ENCODE measurements at regions not wholly inside any gene's neighbourhood (a gene's known extent, or its start where the extent isn't known, plus 50 kb on each side); places are given as distances from the start of the nearest gene placed in this dataset.

GRCh38 chr6:104608101-104608500, 251.6 kb downstream of the HACE1 start:
- Histone ChIP-seq H3K9me3 (ENCODE audit: control insufficient read depth, low read length) (no peaks in the 10 kb centered on the region), H3K4me3 (ENCODE audit: low read length in 2 of 2) (no peak overlapping the region), H3K27me3 (ENCODE audit: control insufficient read depth in 1 of 2, insufficient read depth in 2 of 2, low read length in 1 of 2) (no peaks in the 10 kb centered on the region), H3K4me1 (ENCODE audit: control insufficient read depth in 1 of 2, insufficient read depth in 2 of 2, low read length in 2 of 2) (no peaks in the 10 kb centered on the region), H3K36me3 (ENCODE audit: control insufficient read depth in 1 of 2, insufficient read depth in 2 of 2, low read length in 1 of 2) (no peaks in the 10 kb centered on the region), H3K27ac (ENCODE audit: low read depth in 1 of 2, low read length in 2 of 2) (no peak overlapping the region)
- ATAC-seq (ENCODE audit: low FRiP score) (no peak), DNase-seq (no peak)
- intact Hi-C loops (cut with DNase I): no loop called here
- 87 to 94% methylated on average over 5 of the region's 5 CpGs for WGBS, 2 donors

GRCh38 chr6:104607501-104607900, 252.2 kb downstream of the HACE1 start:
- intact Hi-C loops (cut with DNase I): no loop called here
- Histone ChIP-seq H3K9me3 (ENCODE audit: control insufficient read depth, low read length) (no peaks in the 10 kb centered on the region), H3K27me3 (ENCODE audit: control insufficient read depth in 1 of 2, insufficient read depth in 2 of 2, low read length in 1 of 2) (no peaks in the 10 kb centered on the region), H3K36me3 (ENCODE audit: control insufficient read depth in 1 of 2, insufficient read depth in 2 of 2, low read length in 1 of 2) (no peaks in the 10 kb centered on the region), H3K4me3 (ENCODE audit: low read length in 2 of 2) (no peak overlapping the region), H3K27ac (ENCODE audit: low read depth in 1 of 2, low read length in 2 of 2) (no peak overlapping the region), H3K4me1 (ENCODE audit: control insufficient read depth in 1 of 2, insufficient read depth in 2 of 2, low read length in 2 of 2) (no peaks in the 10 kb centered on the region)
- WGBS, 2 donors: 45 to 60% methylated on average over 1 of the region's 1 CpG
- ATAC-seq (ENCODE audit: low FRiP score) (no peak), DNase-seq (no peak)

GRCh38 chr6:104606361-104606760, 253.4 kb downstream of the HACE1 start:
- Histone ChIP-seq H3K27ac (ENCODE audit: low read depth in 1 of 2, low read length in 2 of 2) (no peak overlapping the region), H3K36me3 (ENCODE audit: control insufficient read depth in 1 of 2, insufficient read depth in 2 of 2, low read length in 1 of 2) (no peaks in the 10 kb centered on the region), H3K27me3 (ENCODE audit: control insufficient read depth in 1 of 2, insufficient read depth in 2 of 2, low read length in 1 of 2) (no peaks in the 10 kb centered on the region), H3K4me1 (ENCODE audit: control insufficient read depth in 1 of 2, insufficient read depth in 2 of 2, low read length in 2 of 2) (no peaks in the 10 kb centered on the region), H3K9me3 (ENCODE audit: control insufficient read depth, low read length) (no peaks in the 10 kb centered on the region), H3K4me3 (ENCODE audit: low read length in 2 of 2) (no peak overlapping the region)
- intact Hi-C loops (cut with DNase I): no loop called here
- DNase-seq (no peak), ATAC-seq (ENCODE audit: low FRiP score) (no peak)
- WGBS, 2 donors: 97 to 100% methylated on average over 1 of the region's 1 CpG

GRCh38 chr6:104604685-104605084, 255.0 kb downstream of the HACE1 start:
- Histone ChIP-seq H3K4me1 (ENCODE audit: control insufficient read depth in 1 of 2, insufficient read depth in 2 of 2, low read length in 2 of 2) (peaks cover 0 to 4% of the 10 kb centered on the region in 2 donors), H3K4me3 (ENCODE audit: low read length in 2 of 2) (no peak overlapping the region), H3K27ac (ENCODE audit: low read depth in 1 of 2, low read length in 2 of 2) (no peak overlapping the region), H3K27me3 (ENCODE audit: control insufficient read depth in 1 of 2, insufficient read depth in 2 of 2, low read length in 1 of 2) (no peaks in the 10 kb centered on the region), H3K36me3 (ENCODE audit: control insufficient read depth in 1 of 2, insufficient read depth in 2 of 2, low read length in 1 of 2) (no peaks in the 10 kb centered on the region), H3K9me3 (ENCODE audit: control insufficient read depth, low read length) (no peaks in the 10 kb centered on the region)
- ATAC-seq (ENCODE audit: low FRiP score): no peak
- WGBS, 2 donors: 84% methylated on average over 2 of the region's 2 CpGs
- intact Hi-C loops (cut with DNase I): no loop called here
- DNase-seq: no peak

- H3K27me3 ChIP-seq (ENCODE audit: control insufficient read depth in 1 of 2, insufficient read depth in 2 of 2, low read length in 1 of 2): no peaks in the 10 kb centered on the region
- H3K36me3 ChIP-seq (ENCODE audit: control insufficient read depth in 1 of 2, insufficient read depth in 2 of 2, low read length in 1 of 2): no peaks in the 10 kb centered on the region
- H3K4me1 ChIP-seq (ENCODE audit: control insufficient read depth in 1 of 2, insufficient read depth in 2 of 2, low read length in 2 of 2): peaks cover 0 to 4% of the 10 kb centered on the region in 2 donors
- DNase-seq (no peak), ATAC-seq (ENCODE audit: low FRiP score) (no peak)
- 39 to 57% methylated on average over 1 of the region's 1 CpG for WGBS, 2 donors
- no peaks in the 10 kb centered on the region for H3K9me3 ChIP-seq (ENCODE audit: control insufficient read depth, low read length)
- intact Hi-C loops (cut with DNase I): no loop called here
- no peak overlapping the region for H3K27ac ChIP-seq (ENCODE audit: low read depth in 1 of 2, low read length in 2 of 2)
- no peak overlapping the region for H3K4me3 ChIP-seq (ENCODE audit: low read length in 2 of 2)
These were observed 256.5 kb downstream of the HACE1 start for GRCh38 chr6:104603108-104603745.

GRCh38 chr6:104601721-104602120, 258.0 kb downstream of the HACE1 start:
- H3K9me3 ChIP-seq (ENCODE audit: control insufficient read depth, low read length): no peaks in the 10 kb centered on the region
- H3K27ac ChIP-seq (ENCODE audit: low read depth in 1 of 2, low read length in 2 of 2): no peak overlapping the region
- WGBS, 2 donors: 36 to 49% methylated on average over 3 of the region's 3 CpGs
- H3K36me3 ChIP-seq (ENCODE audit: control insufficient read depth in 1 of 2, insufficient read depth in 2 of 2, low read length in 1 of 2): no peaks in the 10 kb centered on the region
- peaks cover 0 to 4% of the 10 kb centered on the region in 2 donors for H3K4me1 ChIP-seq (ENCODE audit: control insufficient read depth in 1 of 2, insufficient read depth in 2 of 2, low read length in 2 of 2)
- DNase-seq: no peak
- no peak for ATAC-seq (ENCODE audit: low FRiP score)
- no peaks in the 10 kb centered on the region for H3K27me3 ChIP-seq (ENCODE audit: control insufficient read depth in 1 of 2, insufficient read depth in 2 of 2, low read length in 1 of 2)
- intact Hi-C loops (cut with DNase I): no loop called here
- no peak overlapping the region for H3K4me3 ChIP-seq (ENCODE audit: low read length in 2 of 2)

- WGBS, 2 donors: 36 to 39% methylated on average over 6 of the region's 6 CpGs
- no peak overlapping the region for H3K4me3 ChIP-seq (ENCODE audit: low read length in 2 of 2)
- H3K27ac ChIP-seq (ENCODE audit: low read depth in 1 of 2, low read length in 2 of 2): no peak overlapping the region
- no peaks in the 10 kb centered on the region for H3K9me3 ChIP-seq (ENCODE audit: control insufficient read depth, low read length)
- intact Hi-C loops (cut with DNase I): no loop called here
- DNase-seq (no peak), ATAC-seq (ENCODE audit: low FRiP score) (no peak)
- no peaks in the 10 kb centered on the region for H3K27me3 ChIP-seq (ENCODE audit: control insufficient read depth in 1 of 2, insufficient read depth in 2 of 2, low read length in 1 of 2)
- peaks cover 0 to 4% of the 10 kb centered on the region in 2 donors for H3K4me1 ChIP-seq (ENCODE audit: control insufficient read depth in 1 of 2, insufficient read depth in 2 of 2, low read length in 2 of 2)
- H3K36me3 ChIP-seq (ENCODE audit: control insufficient read depth in 1 of 2, insufficient read depth in 2 of 2, low read length in 1 of 2): no peaks in the 10 kb centered on the region
These were observed 258.5 kb downstream of the HACE1 start for GRCh38 chr6:104601131-104601651.

GRCh38 chr6:104600639-104600931, 259.1 kb downstream of the HACE1 start:
- no peaks in the 10 kb centered on the region for H3K27me3 ChIP-seq (ENCODE audit: control insufficient read depth in 1 of 2, insufficient read depth in 2 of 2, low read length in 1 of 2)
- no peaks in the 10 kb centered on the region for H3K9me3 ChIP-seq (ENCODE audit: control insufficient read depth, low read length)
- intact Hi-C loops (cut with DNase I): no loop called here
- H3K4me3 ChIP-seq (ENCODE audit: low read length in 2 of 2): no peak overlapping the region
- no peaks in the 10 kb centered on the region for H3K36me3 ChIP-seq (ENCODE audit: control insufficient read depth in 1 of 2, insufficient read depth in 2 of 2, low read length in 1 of 2)
- ATAC-seq (ENCODE audit: low FRiP score) (no peak), DNase-seq (no peak)
- WGBS, 2 donors: 64 to 66% methylated on average over 2 of the region's 2 CpGs
- H3K27ac ChIP-seq (ENCODE audit: low read depth in 1 of 2, low read length in 2 of 2): no peak overlapping the region
- H3K4me1 ChIP-seq (ENCODE audit: control insufficient read depth in 1 of 2, insufficient read depth in 2 of 2, low read length in 2 of 2): peaks cover 0 to 4% of the 10 kb centered on the region in 2 donors

- ATAC-seq (ENCODE audit: low FRiP score) (no peak), DNase-seq (no peak)
- Histone ChIP-seq H3K27ac (ENCODE audit: low read depth in 1 of 2, low read length in 2 of 2) (no peak overlapping the region), H3K36me3 (ENCODE audit: control insufficient read depth in 1 of 2, insufficient read depth in 2 of 2, low read length in 1 of 2) (no peaks in the 10 kb centered on the region), H3K27me3 (ENCODE audit: control insufficient read depth in 1 of 2, insufficient read depth in 2 of 2, low read length in 1 of 2) (no peaks in the 10 kb centered on the region), H3K4me1 (ENCODE audit: control insufficient read depth in 1 of 2, insufficient read depth in 2 of 2, low read length in 2 of 2) (peaks cover 0 to 4% of the 10 kb centered on the region in 2 donors), H3K9me3 (ENCODE audit: control insufficient read depth, low read length) (no peaks in the 10 kb centered on the region), H3K4me3 (ENCODE audit: low read length in 2 of 2) (no peak overlapping the region)
- 77 to 82% methylated on average over 3 of the region's 3 CpGs for WGBS, 2 donors
- intact Hi-C loops (cut with DNase I): no loop called here
These were observed 259.7 kb downstream of the HACE1 start for GRCh38 chr6:104599821-104600638.
